HG03108 (cell line): ENCODE measurements at regions not wholly inside any gene's neighbourhood (a gene's known extent, or its start where the extent isn't known, plus 50 kb on each side); places are given as distances from the start of the nearest gene placed in this dataset.

Source experiments
- ATAC-seq: cut with Tn5 transposase; IDR thresholded peaks from one replicate; pipeline ENCODE4 v1.9.1; 2021; ENCODE audit warnings: moderate library complexity; ENCODE audit not compliant: unreplicated experiment

GRCh38 chr21:24290151-24290833, 1317.0 kb downstream of the MRPL39 start:
- ATAC-seq, result no peak

- no peak for ATAC-seq
Measured at GRCh38 chr21:24289539-24289938, 1317.7 kb downstream of the MRPL39 start.

- ATAC-seq, result no peak
Measured at GRCh38 chr21:24280596-24280995, 1326.7 kb downstream of the MRPL39 start.

- ATAC-seq, result no peak
Measured at GRCh38 chr21:24278711-24279110, 1328.6 kb downstream of the MRPL39 start.

GRCh38 chr21:24276204-24276603, 1331.1 kb downstream of the MRPL39 start:
- ATAC-seq, result no peak

- ATAC-seq, result no peak
Measured at GRCh38 chr21:24275616-24276015, 1331.7 kb downstream of the MRPL39 start.

GRCh38 chr21:24272521-24272938, 1334.8 kb downstream of the MRPL39 start:
- no peak for ATAC-seq

- no peak for ATAC-seq
Measured at GRCh38 chr21:24265987-24266386, 1341.3 kb downstream of the MRPL39 start.

- no peak for ATAC-seq
Measured at GRCh38 chr21:24260751-24261150, 1346.5 kb downstream of the MRPL39 start.

- no peak for ATAC-seq
Measured at GRCh38 chr21:24259241-24259640, 1348.0 kb downstream of the MRPL39 start.

- ATAC-seq, result no peak
Measured at GRCh38 chr21:24255591-24255990, 1351.7 kb downstream of the MRPL39 start.

- ATAC-seq, result no peak
Measured at GRCh38 chr21:24225431-24225830, 1381.8 kb downstream of the MRPL39 start.

- ATAC-seq, result no peak
Measured at GRCh38 chr21:24224422-24224821, 1382.9 kb downstream of the MRPL39 start.

- no peak for ATAC-seq
Measured at GRCh38 chr21:24223624-24224023, 1383.7 kb downstream of the MRPL39 start.

GRCh38 chr21:24222676-24223075, 1384.6 kb downstream of the MRPL39 start:
- no peak for ATAC-seq

GRCh38 chr21:24220446-24220845, 1386.8 kb downstream of the MRPL39 start:
- ATAC-seq, result no peak

GRCh38 chr21:24217151-24217550, 1390.1 kb downstream of the MRPL39 start:
- no peak for ATAC-seq

- no peak for ATAC-seq
Measured at GRCh38 chr21:24210130-24210529, 1397.2 kb downstream of the MRPL39 start.

GRCh38 chr21:24208562-24209260, 1398.6 kb downstream of the MRPL39 start:
- ATAC-seq, result no peak

- no peak for ATAC-seq
Measured at GRCh38 chr21:24205319-24205718, 1402.0 kb downstream of the MRPL39 start.

GRCh38 chr21:24204641-24205040, 1402.6 kb downstream of the MRPL39 start:
- no peak for ATAC-seq

GRCh38 chr21:24200052-24200451, 1407.2 kb downstream of the MRPL39 start:
- ATAC-seq, result no peak

GRCh38 chr21:24197923-24198322, 1409.4 kb downstream of the MRPL39 start:
- no peak for ATAC-seq
